K562 (cell line): ENCODE measurements at regions not wholly inside any gene's neighbourhood (a gene's known extent, or its start where the extent isn't known, plus 50 kb on each side); places are given as distances from the start of the nearest gene placed in this dataset.

Experiments used
- CBX8 ChIP-seq: fragments of 200-600 bp; sonication (generic); IDR thresholded peaks from 2 replicates; pipeline ENCODE4 v1.6.1; 2012; ENCODE audit warnings: borderline replicate concordance, mixed run types, low read depth, mild to moderate bottlenecking, moderate library complexity, mixed read lengths, low read length, control low read depth, inconsistent platforms; ENCODE audit not compliant: poor library complexity, severe bottlenecking; ENCODE audit errors: extremely low read depth
- EZH2 ChIP-seq: IDR thresholded peaks from 2 replicates; pipeline ENCODE4 v1.6.1; 2012; ENCODE audit warnings: low read depth, mild to moderate bottlenecking, inconsistent platforms, low read length, borderline replicate concordance
- NFIC ChIP-seq: fragments of 450-650 bp; IDR thresholded peaks from 2 replicates; pipeline ENCODE4 v1.6.1; 2017; ENCODE audit warnings: mild to moderate bottlenecking, inconsistent platforms
- POLR2AphosphoS5 ChIP-seq: IDR thresholded peaks from 2 replicates; pipeline ENCODE4 v1.6.1; 2011; ENCODE audit warnings: mild to moderate bottlenecking, low read depth, low read length, moderate library complexity; ENCODE audit not compliant: control insufficient read depth, insufficient read depth
- PTRF ChIP-seq: fragments of 450-650 bp; IDR thresholded peaks from 2 replicates; pipeline ENCODE4 v1.6.1; 2016; ENCODE audit warnings: mild to moderate bottlenecking, missing genetic modification characterization, missing compliant biosample characterization
- RAD21 ChIP-seq, 2 experiments: fragments of 250-450 bp in 1 of 2; fragments of 450-650 bp in 1 of 2; sonication (Bioruptor Pico) in 1 of 2; formaldehyde crosslinking in 1 of 2; IDR thresholded peaks in 1 of 2; conservative IDR thresholded peaks in 1 of 2; 2 replicates each; pipeline versions ENCODE4 v1.4.0 to v1.8.0; 2020 to 2022; ENCODE audit warnings: mild to moderate bottlenecking in 2 of 2, moderate library complexity in 1 of 2
- STAG1 ChIP-seq: sonication (generic); formaldehyde crosslinking; IDR thresholded peaks from 2 replicates; pipeline ENCODE4 v1.5.0; 2020; ENCODE audit warnings: missing genetic modification reagents, borderline replicate concordance
- ZNF197 ChIP-seq: fragments of 200-800 bp; sonication (Bioruptor generic); IDR thresholded peaks from 2 replicates; pipeline ENCODE4 v1.6.1; 2016; ENCODE audit warnings: low read depth, missing genetic modification characterization, missing compliant biosample characterization
- TF ChIP-seq, protein P1 (sequence below), 3 experiments: IDR thresholded peaks in 2 of 3; conservative IDR thresholded peaks in 1 of 3; 2 replicates each; pipeline ENCODE4 v1.5.1; 2011 to 2012; ENCODE audit warnings: low read length in 3 of 3, mild to moderate bottlenecking in 3 of 3, control low read depth in 2 of 3, improper control_type of control experiment in 1 of 3, inconsistent platforms in 1 of 3, low read depth in 1 of 3, mixed read lengths in 1 of 3, moderate library complexity in 1 of 3; ENCODE audit not compliant: insufficient read depth in 2 of 3
- TF ChIP-seq, protein P2 (sequence below): sonication (generic); formaldehyde crosslinking; IDR thresholded peaks from 2 replicates; pipeline ENCODE4 v1.8.0; 2022; ENCODE audit warnings: mild to moderate bottlenecking, missing genetic modification reagents
- TF ChIP-seq, protein P3 (sequence below), 2 experiments: IDR thresholded peaks; 2 replicates each; pipeline ENCODE4 v1.6.1; 2012; ENCODE audit warnings: improper control_type of control experiment in 2 of 2, low read depth in 2 of 2, low read length in 2 of 2, borderline replicate concordance in 1 of 2
- TF ChIP-seq, protein P4 (sequence below), 2 experiments: fragments of 450-650 bp; formaldehyde crosslinking in 1 of 2; IDR thresholded peaks; 2 replicates each; pipeline versions ENCODE4 v1.4.0 to v1.6.1; 2014 to 2020; ENCODE audit warnings: mild to moderate bottlenecking in 2 of 2, borderline replicate concordance in 1 of 2, low read depth in 1 of 2

DNA sequence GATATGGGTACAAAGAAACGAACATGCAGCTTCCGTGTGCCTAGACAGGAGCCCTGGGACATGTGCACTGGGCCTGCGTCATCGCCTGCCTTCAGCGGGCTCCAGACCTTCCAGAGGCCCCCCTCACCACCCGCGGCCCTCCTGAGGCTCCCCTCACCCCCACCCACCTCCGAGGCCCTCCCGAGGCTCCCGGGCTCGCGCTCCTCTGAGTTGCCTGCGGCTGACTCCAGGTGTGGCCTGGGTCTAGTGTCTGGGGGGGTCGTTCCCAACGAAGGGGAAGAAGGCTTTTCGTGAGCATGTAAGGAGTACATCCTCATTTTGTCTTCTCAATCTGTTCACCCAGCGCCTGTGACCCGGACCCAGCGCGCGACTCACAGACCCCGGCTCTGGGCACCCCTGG is 177.3 kb upstream of the ZNF32 start:
- TF ChIP-seq, protein P1, sequence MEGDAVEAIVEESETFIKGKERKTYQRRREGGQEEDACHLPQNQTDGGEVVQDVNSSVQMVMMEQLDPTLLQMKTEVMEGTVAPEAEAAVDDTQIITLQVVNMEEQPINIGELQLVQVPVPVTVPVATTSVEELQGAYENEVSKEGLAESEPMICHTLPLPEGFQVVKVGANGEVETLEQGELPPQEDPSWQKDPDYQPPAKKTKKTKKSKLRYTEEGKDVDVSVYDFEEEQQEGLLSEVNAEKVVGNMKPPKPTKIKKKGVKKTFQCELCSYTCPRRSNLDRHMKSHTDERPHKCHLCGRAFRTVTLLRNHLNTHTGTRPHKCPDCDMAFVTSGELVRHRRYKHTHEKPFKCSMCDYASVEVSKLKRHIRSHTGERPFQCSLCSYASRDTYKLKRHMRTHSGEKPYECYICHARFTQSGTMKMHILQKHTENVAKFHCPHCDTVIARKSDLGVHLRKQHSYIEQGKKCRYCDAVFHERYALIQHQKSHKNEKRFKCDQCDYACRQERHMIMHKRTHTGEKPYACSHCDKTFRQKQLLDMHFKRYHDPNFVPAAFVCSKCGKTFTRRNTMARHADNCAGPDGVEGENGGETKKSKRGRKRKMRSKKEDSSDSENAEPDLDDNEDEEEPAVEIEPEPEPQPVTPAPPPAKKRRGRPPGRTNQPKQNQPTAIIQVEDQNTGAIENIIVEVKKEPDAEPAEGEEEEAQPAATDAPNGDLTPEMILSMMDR (IDR thresholded peaks at IDR 0.05 in 2 of 3, conservative IDR thresholded peaks at IDR 0.05 in 1 of 3; ENCODE audit: insufficient read depth in 2 of 3, low read depth in 1 of 3, low read length in 3 of 3), result no peak
- TF ChIP-seq ZNF197 (CRISPR knock-in tag) (no peak), NFIC (no peak), EZH2 (no peak), RAD21 (CRISPR knock-in tag; conservative IDR thresholded peaks at IDR 0.05 in 1 of 2, IDR thresholded peaks at IDR 0.05 in 1 of 2) (no peak), CBX8 (no peak), POLR2AphosphoS5 (no peak), PTRF (tag) (no peak), STAG1 (CRISPR knock-in tag) (no peak)
- TF ChIP-seq, protein P2, sequence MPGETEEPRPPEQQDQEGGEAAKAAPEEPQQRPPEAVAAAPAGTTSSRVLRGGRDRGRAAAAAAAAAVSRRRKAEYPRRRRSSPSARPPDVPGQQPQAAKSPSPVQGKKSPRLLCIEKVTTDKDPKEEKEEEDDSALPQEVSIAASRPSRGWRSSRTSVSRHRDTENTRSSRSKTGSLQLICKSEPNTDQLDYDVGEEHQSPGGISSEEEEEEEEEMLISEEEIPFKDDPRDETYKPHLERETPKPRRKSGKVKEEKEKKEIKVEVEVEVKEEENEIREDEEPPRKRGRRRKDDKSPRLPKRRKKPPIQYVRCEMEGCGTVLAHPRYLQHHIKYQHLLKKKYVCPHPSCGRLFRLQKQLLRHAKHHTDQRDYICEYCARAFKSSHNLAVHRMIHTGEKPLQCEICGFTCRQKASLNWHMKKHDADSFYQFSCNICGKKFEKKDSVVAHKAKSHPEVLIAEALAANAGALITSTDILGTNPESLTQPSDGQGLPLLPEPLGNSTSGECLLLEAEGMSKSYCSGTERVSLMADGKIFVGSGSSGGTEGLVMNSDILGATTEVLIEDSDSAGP, result no peak
- TF ChIP-seq, protein P3, sequence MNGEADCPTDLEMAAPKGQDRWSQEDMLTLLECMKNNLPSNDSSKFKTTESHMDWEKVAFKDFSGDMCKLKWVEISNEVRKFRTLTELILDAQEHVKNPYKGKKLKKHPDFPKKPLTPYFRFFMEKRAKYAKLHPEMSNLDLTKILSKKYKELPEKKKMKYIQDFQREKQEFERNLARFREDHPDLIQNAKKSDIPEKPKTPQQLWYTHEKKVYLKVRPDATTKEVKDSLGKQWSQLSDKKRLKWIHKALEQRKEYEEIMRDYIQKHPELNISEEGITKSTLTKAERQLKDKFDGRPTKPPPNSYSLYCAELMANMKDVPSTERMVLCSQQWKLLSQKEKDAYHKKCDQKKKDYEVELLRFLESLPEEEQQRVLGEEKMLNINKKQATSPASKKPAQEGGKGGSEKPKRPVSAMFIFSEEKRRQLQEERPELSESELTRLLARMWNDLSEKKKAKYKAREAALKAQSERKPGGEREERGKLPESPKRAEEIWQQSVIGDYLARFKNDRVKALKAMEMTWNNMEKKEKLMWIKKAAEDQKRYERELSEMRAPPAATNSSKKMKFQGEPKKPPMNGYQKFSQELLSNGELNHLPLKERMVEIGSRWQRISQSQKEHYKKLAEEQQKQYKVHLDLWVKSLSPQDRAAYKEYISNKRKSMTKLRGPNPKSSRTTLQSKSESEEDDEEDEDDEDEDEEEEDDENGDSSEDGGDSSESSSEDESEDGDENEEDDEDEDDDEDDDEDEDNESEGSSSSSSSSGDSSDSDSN (IDR thresholded peaks at IDR 0.05; ENCODE audit: borderline replicate concordance in 1 of 2, low read depth in 2 of 2, low read length in 2 of 2), result no peak
- TF ChIP-seq, protein P4, sequence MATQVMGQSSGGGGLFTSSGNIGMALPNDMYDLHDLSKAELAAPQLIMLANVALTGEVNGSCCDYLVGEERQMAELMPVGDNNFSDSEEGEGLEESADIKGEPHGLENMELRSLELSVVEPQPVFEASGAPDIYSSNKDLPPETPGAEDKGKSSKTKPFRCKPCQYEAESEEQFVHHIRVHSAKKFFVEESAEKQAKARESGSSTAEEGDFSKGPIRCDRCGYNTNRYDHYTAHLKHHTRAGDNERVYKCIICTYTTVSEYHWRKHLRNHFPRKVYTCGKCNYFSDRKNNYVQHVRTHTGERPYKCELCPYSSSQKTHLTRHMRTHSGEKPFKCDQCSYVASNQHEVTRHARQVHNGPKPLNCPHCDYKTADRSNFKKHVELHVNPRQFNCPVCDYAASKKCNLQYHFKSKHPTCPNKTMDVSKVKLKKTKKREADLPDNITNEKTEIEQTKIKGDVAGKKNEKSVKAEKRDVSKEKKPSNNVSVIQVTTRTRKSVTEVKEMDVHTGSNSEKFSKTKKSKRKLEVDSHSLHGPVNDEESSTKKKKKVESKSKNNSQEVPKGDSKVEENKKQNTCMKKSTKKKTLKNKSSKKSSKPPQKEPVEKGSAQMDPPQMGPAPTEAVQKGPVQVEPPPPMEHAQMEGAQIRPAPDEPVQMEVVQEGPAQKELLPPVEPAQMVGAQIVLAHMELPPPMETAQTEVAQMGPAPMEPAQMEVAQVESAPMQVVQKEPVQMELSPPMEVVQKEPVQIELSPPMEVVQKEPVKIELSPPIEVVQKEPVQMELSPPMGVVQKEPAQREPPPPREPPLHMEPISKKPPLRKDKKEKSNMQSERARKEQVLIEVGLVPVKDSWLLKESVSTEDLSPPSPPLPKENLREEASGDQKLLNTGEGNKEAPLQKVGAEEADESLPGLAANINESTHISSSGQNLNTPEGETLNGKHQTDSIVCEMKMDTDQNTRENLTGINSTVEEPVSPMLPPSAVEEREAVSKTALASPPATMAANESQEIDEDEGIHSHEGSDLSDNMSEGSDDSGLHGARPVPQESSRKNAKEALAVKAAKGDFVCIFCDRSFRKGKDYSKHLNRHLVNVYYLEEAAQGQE (IDR thresholded peaks at IDR 0.05; ENCODE audit: borderline replicate concordance), result no peak
- TF ChIP-seq, protein P4 (CRISPR knock-in tag; IDR thresholded peaks at IDR 0.05; ENCODE audit: low read depth), result no peak
